ENCODE measurements at regions not wholly inside any gene's neighbourhood (a gene's known extent, or its start where the extent isn't known, plus 50 kb on each side); places are given as distances from the start of the nearest gene placed in this dataset.
"Not testable (repeated sequence)": the region's sequence is repeated elsewhere in the genome, so short reads cannot be mapped to it uniquely, and the experiment has no call there.

- TF ChIP-seq CTCF, POLR2A, POLR2AphosphoS5 (IDR thresholded peaks at IDR 0.05): not testable (repeated sequence)
Measured at GRCh38 chr2:158869609-158870008, 74.5 kb downstream of the DAPL1 start.
